RWPE2 (cell line): ENCODE measurements at regions not wholly inside any gene's neighbourhood (a gene's known extent, or its start where the extent isn't known, plus 50 kb on each side); places are given as distances from the start of the nearest gene placed in this dataset.

Experiments used
- ATAC-seq: fragments of 200-7000 bp; cut with Tn5 transposase; 3 replicates; pipeline ENCODE4 v1.9.1; 2021; ENCODE audit warnings: low read depth
- DNase-seq: peaks from one replicate; pipeline ENCODE4 v3.0.0-alpha.2; 2020; ENCODE audit warnings: low spot score
- H3K27ac ChIP-seq: fragments of 450-650 bp; 2 replicates; pipeline ENCODE4 v1.5.1; 2017; ENCODE audit warnings: mild to moderate bottlenecking; ENCODE audit not compliant: poor library complexity, severe bottlenecking
- H3K27me3 ChIP-seq: fragments of 250-450 bp; sonication (Bioruptor Pico); 2 replicates; pipeline ENCODE4 v1.5.1; 2021; ENCODE audit warnings: mild to moderate bottlenecking, moderate library complexity; ENCODE audit not compliant: insufficient read depth, poor library complexity, severe bottlenecking
- H3K36me3 ChIP-seq: fragments of 250-450 bp; sonication (Bioruptor Pico); 2 replicates; pipeline ENCODE4 v1.5.1; 2020; ENCODE audit warnings: low read depth, mild to moderate bottlenecking, moderate library complexity
- H3K4me1 ChIP-seq: fragments of 250-450 bp; sonication (Bioruptor Pico); 2 replicates; pipeline ENCODE4 v1.5.1; 2021; ENCODE audit warnings: mild to moderate bottlenecking, moderate library complexity; ENCODE audit not compliant: insufficient read depth, poor library complexity, severe bottlenecking
- H3K4me3 ChIP-seq: fragments of 250-450 bp; sonication (Bioruptor Pico); 2 replicates; pipeline ENCODE4 v1.5.1; 2021; ENCODE audit warnings: mild to moderate bottlenecking, moderate library complexity; ENCODE audit not compliant: severe bottlenecking
- H3K9me3 ChIP-seq: fragments of 250-450 bp; sonication (Bioruptor Pico); 2 replicates; pipeline ENCODE4 v1.5.1; 2021; ENCODE audit warnings: mild to moderate bottlenecking, moderate library complexity; ENCODE audit not compliant: severe bottlenecking
- CTCF ChIP-seq: fragments of 450-650 bp; IDR thresholded peaks from one replicate; pipeline ENCODE4 v1.5.1; 2017; ENCODE audit warnings: mild to moderate bottlenecking, moderate library complexity; ENCODE audit not compliant: poor library complexity, severe bottlenecking

GRCh38 chr13:42417626-42418025 is 145.7 kb downstream of the AKAP11 start:
- Histone ChIP-seq H3K4me3 (no peak overlapping the region), H3K27me3 (no peaks in the 10 kb centered on the region), H3K9me3 (no peaks in the 10 kb centered on the region), H3K36me3 (no peaks in the 10 kb centered on the region), H3K27ac (no peak overlapping the region), H3K4me1 (no peaks in the 10 kb centered on the region)
- no peak for ATAC-seq
- TF ChIP-seq CTCF = no peak
- no peak for DNase-seq

GRCh38 chr13:42418184-42418583 is 146.2 kb downstream of the AKAP11 start:
- H3K4me3 ChIP-seq = no peak overlapping the region
- no peak overlapping the region for H3K27ac ChIP-seq
- no peaks in the 10 kb centered on the region for H3K4me1 ChIP-seq
- H3K9me3 ChIP-seq = no peaks in the 10 kb centered on the region
- ATAC-seq (no peak), DNase-seq (no peak)
- TF ChIP-seq CTCF = no peak
- H3K27me3 ChIP-seq = no peaks in the 10 kb centered on the region
- no peaks in the 10 kb centered on the region for H3K36me3 ChIP-seq

DNA sequence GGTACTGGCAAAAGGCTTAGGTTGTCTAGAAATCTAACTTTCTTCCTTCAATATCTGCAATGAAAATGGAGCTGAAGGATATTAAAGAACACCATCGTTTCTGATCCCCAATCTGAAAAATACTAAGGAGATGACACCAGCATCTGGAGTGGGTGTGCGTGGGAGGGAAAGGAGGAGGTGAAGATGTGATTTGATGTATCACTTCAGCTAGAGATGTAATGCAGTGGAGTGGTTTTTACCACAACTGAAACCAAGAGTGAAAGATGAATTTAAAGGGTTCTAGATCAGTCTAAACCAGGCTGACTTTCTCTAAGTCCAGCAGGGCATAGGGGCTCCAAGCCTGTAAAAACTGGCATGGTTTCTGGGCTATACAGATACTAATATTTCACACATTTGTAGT is 148.4 kb downstream of the AKAP11 start:
- H3K36me3 ChIP-seq = no peaks in the 10 kb centered on the region
- H3K9me3 ChIP-seq = no peaks in the 10 kb centered on the region
- DNase-seq (no peak), ATAC-seq (no peak)
- TF ChIP-seq CTCF = no peak
- H3K27me3 ChIP-seq = no peaks in the 10 kb centered on the region
- H3K4me3 ChIP-seq = no peak overlapping the region
- H3K4me1 ChIP-seq = no peaks in the 10 kb centered on the region
- no peak overlapping the region for H3K27ac ChIP-seq

DNA sequence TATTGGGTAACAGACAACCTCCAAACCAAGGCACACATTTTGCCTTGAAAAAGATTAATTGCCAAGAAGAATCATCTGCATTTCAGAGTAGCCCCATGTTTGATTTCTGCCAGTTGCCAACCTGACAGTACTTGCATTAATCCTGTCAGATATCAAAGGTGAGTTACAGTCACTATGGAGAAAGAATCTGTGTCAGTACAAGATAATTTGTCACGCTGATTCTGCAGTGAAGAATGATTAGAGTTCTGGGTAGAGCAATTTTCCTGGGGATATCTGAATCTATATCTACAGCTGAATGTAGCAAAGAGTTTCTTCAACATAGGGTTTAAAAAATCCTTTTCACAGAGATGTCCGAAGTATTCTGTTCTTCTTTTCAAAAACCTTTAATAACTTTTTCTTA is 150.7 kb downstream of the AKAP11 start:
- H3K27me3 ChIP-seq = no peaks in the 10 kb centered on the region
- TF ChIP-seq CTCF = no peak
- H3K9me3 ChIP-seq = no peaks in the 10 kb centered on the region
- DNase-seq (no peak), ATAC-seq (no peak)
- no peak overlapping the region for H3K4me3 ChIP-seq
- H3K27ac ChIP-seq = no peak overlapping the region
- H3K4me1 ChIP-seq = no peaks in the 10 kb centered on the region
- no peaks in the 10 kb centered on the region for H3K36me3 ChIP-seq

DNA sequence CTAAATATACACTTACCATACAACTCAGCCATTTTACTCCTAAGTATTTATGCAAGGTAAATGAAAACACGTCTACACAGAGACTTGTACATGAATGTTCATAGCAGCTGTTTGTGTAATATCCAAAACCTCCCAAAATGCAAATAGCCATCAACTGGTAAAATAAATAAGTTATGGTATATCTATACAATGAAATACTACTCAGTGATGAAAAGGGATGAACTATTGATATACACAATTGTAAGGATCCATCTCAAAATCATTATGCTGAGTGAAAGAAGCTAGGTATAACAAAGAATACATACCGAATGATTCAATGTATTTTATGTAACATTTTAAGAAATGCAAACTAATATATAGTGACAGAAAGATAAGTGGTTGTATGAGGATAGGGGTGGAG is 149.8 kb upstream of the TNFSF11 start:
- Histone ChIP-seq H3K4me3 (no peak overlapping the region), H3K36me3 (no peaks in the 10 kb centered on the region), H3K4me1 (no peaks in the 10 kb centered on the region), H3K27me3 (no peaks in the 10 kb centered on the region), H3K9me3 (no peaks in the 10 kb centered on the region), H3K27ac (no peak overlapping the region)
- no peak for TF ChIP-seq CTCF
- DNase-seq = no peak
- ATAC-seq = no peak
